GM12878 (cell line): ENCODE measurements at regions not wholly inside any gene's neighbourhood (a gene's known extent, or its start where the extent isn't known, plus 50 kb on each side); places are given as distances from the start of the nearest gene placed in this dataset.

Source experiments
- NR2C2 ChIP-seq: IDR thresholded peaks from 2 replicates; pipeline ENCODE4 v1.6.1; 2011; ENCODE audit warnings: borderline replicate concordance, low read depth; ENCODE audit not compliant: control insufficient read depth, insufficient read length
- PML ChIP-seq: IDR thresholded peaks from 2 replicates; pipeline ENCODE4 v1.6.1; 2012; ENCODE audit warnings: low read length, inconsistent platforms
- SUZ12 ChIP-seq: fragments of 200-600 bp; sonication (generic); IDR thresholded peaks from one replicate; pipeline ENCODE4 v1.6.1; 2018; ENCODE audit warnings: antibody characterized with exemption, mild to moderate bottlenecking; ENCODE audit not compliant: unreplicated experiment
- TF ChIP-seq, protein P1 (sequence below), 3 experiments: IDR thresholded peaks in 2 of 3; conservative IDR thresholded peaks in 1 of 3; 2 replicates each; pipeline ENCODE4 v1.5.1; 2011; ENCODE audit warnings: low read depth in 3 of 3, low read length in 3 of 3, mild to moderate bottlenecking in 3 of 3, control low read depth in 2 of 3, moderate library complexity in 2 of 3, inconsistent platforms in 1 of 3, mixed read lengths in 1 of 3; ENCODE audit not compliant: control insufficient read depth in 2 of 3, insufficient read depth in 1 of 3; ENCODE audit errors: extremely low read depth in 1 of 3
- TF ChIP-seq, protein P2 (sequence below): fragments of 450-650 bp; IDR thresholded peaks from 2 replicates; pipeline ENCODE4 v1.6.1; 2017; ENCODE audit warnings: antibody characterized with exemption, mild to moderate bottlenecking, moderate library complexity
- TF ChIP-seq, protein P3 (sequence below): fragments of 450-650 bp; IDR thresholded peaks from 2 replicates; pipeline ENCODE4 v1.6.1; 2017; ENCODE audit warnings: low read depth, mild to moderate bottlenecking, moderate library complexity
- TF ChIP-seq, protein P4 (sequence below): IDR thresholded peaks from 2 replicates; pipeline ENCODE4 v1.6.1; 2012; ENCODE audit warnings: mild to moderate bottlenecking, low read depth, low read length

DNA sequence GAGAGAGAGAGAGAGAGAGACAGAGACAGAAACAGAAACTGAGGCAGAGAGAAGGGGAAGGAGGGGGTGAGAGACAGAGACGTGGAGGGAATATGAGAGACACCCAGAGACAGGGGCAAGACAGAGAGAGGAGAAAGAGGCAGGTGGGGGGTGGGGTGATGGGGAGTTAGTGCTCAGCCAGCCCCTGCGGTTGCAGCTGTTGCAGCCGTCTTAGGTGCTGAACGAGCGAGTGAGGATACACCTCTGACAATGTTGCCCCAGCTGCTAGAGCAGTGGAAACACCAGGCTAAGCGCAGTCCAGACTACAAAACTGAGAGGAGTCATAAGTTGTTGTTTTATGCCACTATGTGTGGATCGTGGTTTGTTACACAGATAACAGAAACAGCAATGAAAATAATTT, 328.2 kb upstream of the SHH start:
- TF ChIP-seq, protein P1, sequence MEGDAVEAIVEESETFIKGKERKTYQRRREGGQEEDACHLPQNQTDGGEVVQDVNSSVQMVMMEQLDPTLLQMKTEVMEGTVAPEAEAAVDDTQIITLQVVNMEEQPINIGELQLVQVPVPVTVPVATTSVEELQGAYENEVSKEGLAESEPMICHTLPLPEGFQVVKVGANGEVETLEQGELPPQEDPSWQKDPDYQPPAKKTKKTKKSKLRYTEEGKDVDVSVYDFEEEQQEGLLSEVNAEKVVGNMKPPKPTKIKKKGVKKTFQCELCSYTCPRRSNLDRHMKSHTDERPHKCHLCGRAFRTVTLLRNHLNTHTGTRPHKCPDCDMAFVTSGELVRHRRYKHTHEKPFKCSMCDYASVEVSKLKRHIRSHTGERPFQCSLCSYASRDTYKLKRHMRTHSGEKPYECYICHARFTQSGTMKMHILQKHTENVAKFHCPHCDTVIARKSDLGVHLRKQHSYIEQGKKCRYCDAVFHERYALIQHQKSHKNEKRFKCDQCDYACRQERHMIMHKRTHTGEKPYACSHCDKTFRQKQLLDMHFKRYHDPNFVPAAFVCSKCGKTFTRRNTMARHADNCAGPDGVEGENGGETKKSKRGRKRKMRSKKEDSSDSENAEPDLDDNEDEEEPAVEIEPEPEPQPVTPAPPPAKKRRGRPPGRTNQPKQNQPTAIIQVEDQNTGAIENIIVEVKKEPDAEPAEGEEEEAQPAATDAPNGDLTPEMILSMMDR (IDR thresholded peaks at IDR 0.05 in 2 of 3, conservative IDR thresholded peaks at IDR 0.05 in 1 of 3; ENCODE audit: control insufficient read depth in 2 of 3, extremely low read depth in 1 of 3, insufficient read depth in 1 of 3, low read depth in 3 of 3, low read length in 3 of 3) = no peak
- TF ChIP-seq PML (no peak), SUZ12 (no peak), NR2C2 (no peak)
- TF ChIP-seq, protein P2, sequence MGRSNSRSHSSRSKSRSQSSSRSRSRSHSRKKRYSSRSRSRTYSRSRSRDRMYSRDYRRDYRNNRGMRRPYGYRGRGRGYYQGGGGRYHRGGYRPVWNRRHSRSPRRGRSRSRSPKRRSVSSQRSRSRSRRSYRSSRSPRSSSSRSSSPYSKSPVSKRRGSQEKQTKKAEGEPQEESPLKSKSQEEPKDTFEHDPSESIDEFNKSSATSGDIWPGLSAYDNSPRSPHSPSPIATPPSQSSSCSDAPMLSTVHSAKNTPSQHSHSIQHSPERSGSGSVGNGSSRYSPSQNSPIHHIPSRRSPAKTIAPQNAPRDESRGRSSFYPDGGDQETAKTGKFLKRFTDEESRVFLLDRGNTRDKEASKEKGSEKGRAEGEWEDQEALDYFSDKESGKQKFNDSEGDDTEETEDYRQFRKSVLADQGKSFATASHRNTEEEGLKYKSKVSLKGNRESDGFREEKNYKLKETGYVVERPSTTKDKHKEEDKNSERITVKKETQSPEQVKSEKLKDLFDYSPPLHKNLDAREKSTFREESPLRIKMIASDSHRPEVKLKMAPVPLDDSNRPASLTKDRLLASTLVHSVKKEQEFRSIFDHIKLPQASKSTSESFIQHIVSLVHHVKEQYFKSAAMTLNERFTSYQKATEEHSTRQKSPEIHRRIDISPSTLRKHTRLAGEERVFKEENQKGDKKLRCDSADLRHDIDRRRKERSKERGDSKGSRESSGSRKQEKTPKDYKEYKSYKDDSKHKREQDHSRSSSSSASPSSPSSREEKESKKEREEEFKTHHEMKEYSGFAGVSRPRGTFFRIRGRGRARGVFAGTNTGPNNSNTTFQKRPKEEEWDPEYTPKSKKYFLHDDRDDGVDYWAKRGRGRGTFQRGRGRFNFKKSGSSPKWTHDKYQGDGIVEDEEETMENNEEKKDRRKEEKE = no peak
- TF ChIP-seq, protein P3, sequence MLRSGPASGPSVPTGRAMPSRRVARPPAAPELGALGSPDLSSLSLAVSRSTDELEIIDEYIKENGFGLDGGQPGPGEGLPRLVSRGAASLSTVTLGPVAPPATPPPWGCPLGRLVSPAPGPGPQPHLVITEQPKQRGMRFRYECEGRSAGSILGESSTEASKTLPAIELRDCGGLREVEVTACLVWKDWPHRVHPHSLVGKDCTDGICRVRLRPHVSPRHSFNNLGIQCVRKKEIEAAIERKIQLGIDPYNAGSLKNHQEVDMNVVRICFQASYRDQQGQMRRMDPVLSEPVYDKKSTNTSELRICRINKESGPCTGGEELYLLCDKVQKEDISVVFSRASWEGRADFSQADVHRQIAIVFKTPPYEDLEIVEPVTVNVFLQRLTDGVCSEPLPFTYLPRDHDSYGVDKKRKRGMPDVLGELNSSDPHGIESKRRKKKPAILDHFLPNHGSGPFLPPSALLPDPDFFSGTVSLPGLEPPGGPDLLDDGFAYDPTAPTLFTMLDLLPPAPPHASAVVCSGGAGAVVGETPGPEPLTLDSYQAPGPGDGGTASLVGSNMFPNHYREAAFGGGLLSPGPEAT = no peak
- TF ChIP-seq, protein P4, sequence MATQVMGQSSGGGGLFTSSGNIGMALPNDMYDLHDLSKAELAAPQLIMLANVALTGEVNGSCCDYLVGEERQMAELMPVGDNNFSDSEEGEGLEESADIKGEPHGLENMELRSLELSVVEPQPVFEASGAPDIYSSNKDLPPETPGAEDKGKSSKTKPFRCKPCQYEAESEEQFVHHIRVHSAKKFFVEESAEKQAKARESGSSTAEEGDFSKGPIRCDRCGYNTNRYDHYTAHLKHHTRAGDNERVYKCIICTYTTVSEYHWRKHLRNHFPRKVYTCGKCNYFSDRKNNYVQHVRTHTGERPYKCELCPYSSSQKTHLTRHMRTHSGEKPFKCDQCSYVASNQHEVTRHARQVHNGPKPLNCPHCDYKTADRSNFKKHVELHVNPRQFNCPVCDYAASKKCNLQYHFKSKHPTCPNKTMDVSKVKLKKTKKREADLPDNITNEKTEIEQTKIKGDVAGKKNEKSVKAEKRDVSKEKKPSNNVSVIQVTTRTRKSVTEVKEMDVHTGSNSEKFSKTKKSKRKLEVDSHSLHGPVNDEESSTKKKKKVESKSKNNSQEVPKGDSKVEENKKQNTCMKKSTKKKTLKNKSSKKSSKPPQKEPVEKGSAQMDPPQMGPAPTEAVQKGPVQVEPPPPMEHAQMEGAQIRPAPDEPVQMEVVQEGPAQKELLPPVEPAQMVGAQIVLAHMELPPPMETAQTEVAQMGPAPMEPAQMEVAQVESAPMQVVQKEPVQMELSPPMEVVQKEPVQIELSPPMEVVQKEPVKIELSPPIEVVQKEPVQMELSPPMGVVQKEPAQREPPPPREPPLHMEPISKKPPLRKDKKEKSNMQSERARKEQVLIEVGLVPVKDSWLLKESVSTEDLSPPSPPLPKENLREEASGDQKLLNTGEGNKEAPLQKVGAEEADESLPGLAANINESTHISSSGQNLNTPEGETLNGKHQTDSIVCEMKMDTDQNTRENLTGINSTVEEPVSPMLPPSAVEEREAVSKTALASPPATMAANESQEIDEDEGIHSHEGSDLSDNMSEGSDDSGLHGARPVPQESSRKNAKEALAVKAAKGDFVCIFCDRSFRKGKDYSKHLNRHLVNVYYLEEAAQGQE = no peak
